Brain microvascular endothelial cell (primary cell): ENCODE measurements at regions not wholly inside any gene's neighbourhood (a gene's known extent, or its start where the extent isn't known, plus 50 kb on each side); places are given as distances from the start of the nearest gene placed in this dataset.

Source experiments
- DNase-seq: peaks from one replicate; pipeline ENCODE4 v3.0.0-alpha.2; 2020
- H3K27ac ChIP-seq: fragments of 250-450 bp; sonication (Bioruptor Pico); 2 replicates; pipeline ENCODE4 v1.5.1; 2020; ENCODE audit warnings: mild to moderate bottlenecking, moderate library complexity
- H3K27me3 ChIP-seq: fragments of 250-450 bp; sonication (Bioruptor Pico); replicated peaks from 2 replicates; pipeline ENCODE4 v1.5.1; 2020; ENCODE audit warnings: mild to moderate bottlenecking
- H3K36me3 ChIP-seq: fragments of 250-450 bp; sonication (Bioruptor Pico); replicated peaks from 2 replicates; pipeline ENCODE4 v1.5.1; 2020; ENCODE audit warnings: mild to moderate bottlenecking
- H3K4me3 ChIP-seq: 2 replicates; pipeline ENCODE4 v1.5.1; 2011; ENCODE audit warnings: low read depth, mild to moderate bottlenecking, control low read depth, low read length, moderate library complexity
- in situ Hi-C: cut with HindIII; loops from 2 replicates; pipeline ENCODE4 v1.10.0; 2017; ENCODE audit warnings: low sequenced_read_pairs, low pct_ligation_motif_present
- TF ChIP-seq, protein P1 (sequence below): IDR thresholded peaks from 2 replicates; pipeline ENCODE4 v1.5.1; 2011; ENCODE audit warnings: low read depth, mild to moderate bottlenecking, moderate library complexity, low read length, control low read depth, inconsistent platforms; ENCODE audit errors: missing control alignments

DNA sequence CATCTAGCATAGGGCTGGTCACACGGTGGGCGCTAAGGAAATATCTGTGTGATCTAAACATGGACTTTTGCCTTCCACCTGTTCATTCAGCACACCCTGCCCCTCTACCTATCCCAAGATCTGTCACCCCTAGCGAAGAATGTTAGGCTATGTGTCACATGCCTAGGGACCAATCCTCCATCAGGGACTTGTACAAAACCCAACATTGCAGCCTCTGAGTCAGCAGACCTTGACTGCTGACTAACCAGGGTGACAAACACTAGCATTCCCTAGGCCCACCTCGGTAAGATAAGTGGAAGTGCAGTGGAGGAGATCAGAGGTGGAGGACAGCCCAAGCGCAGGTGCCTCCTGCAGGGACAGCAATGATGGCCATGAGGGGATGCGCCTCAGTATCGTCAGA, 99.2 kb downstream of the SOX11 start:
- Histone ChIP-seq H3K36me3 (no peaks in the 10 kb centered on the region), H3K4me3 (no peak overlapping the region), H3K27ac (no peak overlapping the region), H3K27me3 (no peaks in the 10 kb centered on the region)
- in situ Hi-C loops, result no loop called here
- no peak for DNase-seq
- TF ChIP-seq, protein P1, sequence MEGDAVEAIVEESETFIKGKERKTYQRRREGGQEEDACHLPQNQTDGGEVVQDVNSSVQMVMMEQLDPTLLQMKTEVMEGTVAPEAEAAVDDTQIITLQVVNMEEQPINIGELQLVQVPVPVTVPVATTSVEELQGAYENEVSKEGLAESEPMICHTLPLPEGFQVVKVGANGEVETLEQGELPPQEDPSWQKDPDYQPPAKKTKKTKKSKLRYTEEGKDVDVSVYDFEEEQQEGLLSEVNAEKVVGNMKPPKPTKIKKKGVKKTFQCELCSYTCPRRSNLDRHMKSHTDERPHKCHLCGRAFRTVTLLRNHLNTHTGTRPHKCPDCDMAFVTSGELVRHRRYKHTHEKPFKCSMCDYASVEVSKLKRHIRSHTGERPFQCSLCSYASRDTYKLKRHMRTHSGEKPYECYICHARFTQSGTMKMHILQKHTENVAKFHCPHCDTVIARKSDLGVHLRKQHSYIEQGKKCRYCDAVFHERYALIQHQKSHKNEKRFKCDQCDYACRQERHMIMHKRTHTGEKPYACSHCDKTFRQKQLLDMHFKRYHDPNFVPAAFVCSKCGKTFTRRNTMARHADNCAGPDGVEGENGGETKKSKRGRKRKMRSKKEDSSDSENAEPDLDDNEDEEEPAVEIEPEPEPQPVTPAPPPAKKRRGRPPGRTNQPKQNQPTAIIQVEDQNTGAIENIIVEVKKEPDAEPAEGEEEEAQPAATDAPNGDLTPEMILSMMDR, result no peak

DNA sequence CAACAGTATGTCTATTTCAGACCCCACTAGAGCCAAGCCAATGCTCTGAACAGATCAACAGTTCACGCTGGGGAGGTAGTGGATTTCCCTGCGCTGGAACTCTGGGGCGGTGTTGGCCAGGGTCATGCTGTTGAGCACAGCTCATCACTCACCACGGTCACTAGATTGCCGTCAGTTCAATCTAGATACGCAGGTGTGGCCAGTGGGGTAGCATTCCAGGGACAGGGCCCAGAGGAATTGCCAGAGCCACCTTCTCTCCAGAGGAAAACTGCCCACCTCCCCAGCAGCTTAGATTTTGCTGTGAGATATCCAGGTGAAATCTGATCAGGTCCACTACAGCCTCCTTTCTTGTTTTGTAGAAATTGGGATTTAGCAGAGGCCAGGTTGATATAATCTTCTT, 101.8 kb downstream of the SOX11 start:
- no peaks in the 10 kb centered on the region for H3K36me3 ChIP-seq
- TF ChIP-seq, protein P1, result no peak
- no peaks in the 10 kb centered on the region for H3K27me3 ChIP-seq
- no peak overlapping the region for H3K4me3 ChIP-seq
- DNase-seq, result no peak
- in situ Hi-C loops, result no loop called here
- H3K27ac ChIP-seq, result no peak overlapping the region

DNA sequence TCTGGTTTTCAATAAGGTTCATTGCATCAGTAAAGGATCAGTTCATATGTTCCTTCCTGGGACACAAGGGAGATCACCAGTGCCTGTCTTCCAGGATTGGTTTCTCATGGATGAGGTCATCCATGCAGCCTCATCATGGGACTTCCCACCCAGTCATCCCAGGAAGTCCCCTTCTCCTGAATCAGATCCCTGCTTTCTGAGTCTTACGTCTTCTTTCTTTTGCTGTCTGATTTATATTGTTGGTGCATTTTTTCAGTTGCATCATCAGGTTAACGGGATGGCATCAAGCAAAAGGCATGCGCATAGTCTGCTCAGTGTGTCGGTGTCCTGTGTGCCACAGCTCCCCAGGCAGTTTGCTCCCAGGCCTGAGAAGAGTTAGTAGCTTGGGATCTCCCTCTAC, 105.9 kb downstream of the SOX11 start:
- Histone ChIP-seq H3K4me3 (no peak overlapping the region), H3K27me3 (no peaks in the 10 kb centered on the region), H3K36me3 (no peaks in the 10 kb centered on the region), H3K27ac (no peak overlapping the region)
- in situ Hi-C loops, result no loop called here
- TF ChIP-seq, protein P1, result no peak
- peak; percentile 55 for DNase-seq

DNA sequence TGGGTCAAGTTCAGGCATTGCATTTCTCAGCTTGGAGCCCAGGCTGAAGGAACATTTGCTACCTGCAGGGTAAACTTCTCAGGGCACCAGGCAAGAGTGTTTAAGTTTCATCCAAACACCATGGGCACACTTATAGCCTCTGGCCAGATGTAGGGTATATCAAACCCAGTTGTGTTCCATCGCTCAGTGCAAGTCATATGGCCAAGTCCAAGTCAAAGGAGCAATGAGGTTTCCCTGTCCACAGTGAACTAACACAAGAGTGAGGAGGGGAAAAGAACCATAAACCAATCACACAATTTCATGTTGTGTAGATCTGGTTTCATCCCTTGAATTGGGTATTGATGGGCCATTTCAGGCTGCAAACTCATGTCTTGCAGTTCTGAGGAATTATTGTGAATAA, 107.2 kb downstream of the SOX11 start:
- in situ Hi-C loops, result no loop called here

DNA sequence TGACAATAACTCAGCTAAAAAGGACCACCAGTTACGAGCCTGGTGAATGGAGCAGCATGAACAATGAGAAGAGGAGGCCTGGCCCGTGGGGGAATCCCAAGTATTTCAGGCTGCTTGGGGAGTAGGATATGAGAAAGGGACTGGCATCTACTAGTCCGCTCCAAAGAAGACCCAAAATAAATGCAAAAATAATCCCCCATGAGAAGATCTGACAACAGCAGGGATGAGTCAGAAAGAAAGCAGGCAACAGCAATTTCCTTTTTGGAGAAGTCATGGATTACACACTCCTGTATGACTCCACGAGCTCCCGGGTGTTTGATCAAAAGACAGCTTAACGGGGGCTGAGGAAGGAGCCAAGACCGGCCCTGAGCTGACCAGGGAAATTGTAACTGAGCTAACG, 111.4 kb downstream of the SOX11 start:
- DNase-seq, result peak; percentile 63
- TF ChIP-seq, protein P1, result no peak
- in situ Hi-C loops, result no loop called here
- H3K4me3 ChIP-seq, result no peak overlapping the region
- no peaks in the 10 kb centered on the region for H3K36me3 ChIP-seq
- no peaks in the 10 kb centered on the region for H3K27me3 ChIP-seq
- H3K27ac ChIP-seq, result no peak overlapping the region

More for the DNA sequence above, 107.2 kb downstream of the SOX11 start:
- Histone ChIP-seq H3K27ac (no peak overlapping the region), H3K36me3 (no peaks in the 10 kb centered on the region), H3K27me3 (no peaks in the 10 kb centered on the region), H3K4me3 (no peak overlapping the region)
- TF ChIP-seq, protein P1, result no peak
- DNase-seq, result no peak

DNA sequence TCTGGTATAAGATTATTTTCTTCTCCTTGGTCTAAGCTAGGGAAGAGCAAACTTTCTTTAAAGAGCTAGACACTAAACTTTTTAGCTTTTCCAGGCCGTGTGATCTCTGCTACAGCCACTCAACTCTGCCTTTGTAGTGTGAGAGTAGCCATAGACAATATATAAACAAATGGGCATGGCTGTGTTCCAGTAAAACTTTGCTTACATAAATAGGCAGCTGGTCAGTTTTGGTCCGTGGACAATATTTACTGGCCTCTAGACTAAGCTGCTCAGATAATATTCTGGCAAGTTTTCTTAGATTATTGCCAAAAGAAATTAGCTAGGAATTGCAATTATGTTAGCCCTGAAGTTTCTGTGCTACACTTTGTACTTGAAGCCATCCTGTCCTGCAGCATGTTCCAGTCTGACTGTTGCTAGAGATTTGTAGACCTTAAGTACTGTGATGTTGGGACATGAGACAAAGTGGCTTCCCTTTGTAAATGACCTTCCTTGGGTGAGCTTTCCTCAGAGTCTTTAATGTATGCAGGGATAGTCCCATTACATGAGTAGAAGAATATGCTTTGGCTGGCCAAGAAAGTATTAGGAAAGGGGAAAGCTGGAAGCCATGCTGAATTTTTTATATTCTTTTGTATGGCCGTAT, 126.9 kb downstream of the SOX11 start:
- in situ Hi-C loops, result no loop called here
- TF ChIP-seq, protein P1, result no peak

More for the DNA sequence above, 126.9 kb downstream of the SOX11 start:
- no peak overlapping the region for H3K27ac ChIP-seq
- DNase-seq, result no peak
- H3K4me3 ChIP-seq, result no peak overlapping the region
- no peaks in the 10 kb centered on the region for H3K36me3 ChIP-seq
- no peaks in the 10 kb centered on the region for H3K27me3 ChIP-seq
